NCI-H2107 (cell line): ENCODE measurements at regions not wholly inside any gene's neighbourhood (a gene's known extent, or its start where the extent isn't known, plus 50 kb on each side); places are given as distances from the start of the nearest gene placed in this dataset.
"Not testable (repeated sequence)": the region's sequence is repeated elsewhere in the genome, so short reads cannot be mapped to it uniquely, and the experiment has no call there.

Source experiments
- DNase-seq: peaks from one replicate; lab custom pipeline; 2025; lab: John Stamatoyannopoulos, UW

DNA sequence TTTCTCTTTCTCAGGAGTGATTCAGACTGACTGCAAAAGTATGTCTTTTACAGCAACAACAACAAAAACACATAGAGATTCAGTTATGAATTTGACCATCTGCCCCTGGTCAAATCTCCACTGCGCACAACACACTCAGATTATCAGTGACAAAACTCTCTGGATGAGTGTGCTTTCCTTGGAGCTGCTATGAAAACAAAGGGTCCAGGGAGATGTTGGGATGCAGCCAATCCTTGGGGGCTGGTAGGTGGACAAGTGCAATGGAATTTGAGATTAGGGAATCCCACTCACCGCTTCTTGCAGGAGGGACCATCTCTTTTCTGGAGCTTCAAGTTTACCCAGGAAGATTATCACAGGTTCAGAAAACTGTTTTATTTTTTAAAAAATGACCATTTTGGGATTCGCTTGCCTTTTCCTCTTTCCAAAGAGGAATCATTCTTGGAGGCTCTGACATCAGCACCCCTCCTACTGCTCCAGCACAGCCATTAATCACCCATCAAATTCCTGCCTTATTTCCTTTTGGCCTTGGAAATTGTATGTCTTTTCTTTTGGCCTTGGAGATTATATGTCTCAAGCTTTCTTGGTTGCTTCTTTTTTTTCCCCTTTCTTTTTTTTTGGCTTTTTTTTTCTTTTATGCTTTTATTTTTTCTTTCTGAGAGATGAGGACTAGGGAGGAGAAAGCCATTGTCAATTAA, 311.8 kb downstream of the TSHZ3 start:
- DNase-seq: no peak

- DNase-seq: not testable (repeated sequence)
Measured at GRCh38 chr19:31031455-31031854, 317.8 kb downstream of the TSHZ3 start.

- no peak for DNase-seq
Measured at GRCh38 chr19:31023038-31023437, 326.2 kb downstream of the TSHZ3 start.

GRCh38 chr19:31018936-31019335, 330.3 kb downstream of the TSHZ3 start:
- no peak for DNase-seq

GRCh38 chr19:31015778-31016177, 333.5 kb downstream of the TSHZ3 start:
- no peak for DNase-seq

DNA sequence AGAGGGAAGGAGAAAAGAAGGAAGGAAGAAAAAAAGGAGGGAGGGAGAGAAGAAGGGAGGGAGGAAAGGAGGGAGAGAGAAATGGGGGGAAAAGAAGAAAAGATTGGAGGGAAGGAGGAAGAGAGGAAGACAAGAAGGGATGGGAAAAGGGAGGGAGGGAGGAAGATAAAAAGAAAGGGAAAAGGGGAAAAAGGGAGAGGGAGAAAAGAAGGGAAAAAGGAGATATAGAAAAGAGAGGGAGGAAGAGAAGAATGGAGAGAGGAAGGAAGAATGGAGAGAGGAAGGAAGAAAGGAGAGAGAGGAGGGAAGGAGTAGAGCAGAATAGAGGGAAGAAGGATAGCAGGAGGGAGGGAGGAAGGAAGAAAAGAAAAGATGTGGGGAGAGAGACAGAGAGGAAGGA, 334.6 kb downstream of the TSHZ3 start:
- DNase-seq: no peak

GRCh38 chr19:31013384-31014020, 335.7 kb downstream of the TSHZ3 start:
- DNase-seq: no peak

DNA sequence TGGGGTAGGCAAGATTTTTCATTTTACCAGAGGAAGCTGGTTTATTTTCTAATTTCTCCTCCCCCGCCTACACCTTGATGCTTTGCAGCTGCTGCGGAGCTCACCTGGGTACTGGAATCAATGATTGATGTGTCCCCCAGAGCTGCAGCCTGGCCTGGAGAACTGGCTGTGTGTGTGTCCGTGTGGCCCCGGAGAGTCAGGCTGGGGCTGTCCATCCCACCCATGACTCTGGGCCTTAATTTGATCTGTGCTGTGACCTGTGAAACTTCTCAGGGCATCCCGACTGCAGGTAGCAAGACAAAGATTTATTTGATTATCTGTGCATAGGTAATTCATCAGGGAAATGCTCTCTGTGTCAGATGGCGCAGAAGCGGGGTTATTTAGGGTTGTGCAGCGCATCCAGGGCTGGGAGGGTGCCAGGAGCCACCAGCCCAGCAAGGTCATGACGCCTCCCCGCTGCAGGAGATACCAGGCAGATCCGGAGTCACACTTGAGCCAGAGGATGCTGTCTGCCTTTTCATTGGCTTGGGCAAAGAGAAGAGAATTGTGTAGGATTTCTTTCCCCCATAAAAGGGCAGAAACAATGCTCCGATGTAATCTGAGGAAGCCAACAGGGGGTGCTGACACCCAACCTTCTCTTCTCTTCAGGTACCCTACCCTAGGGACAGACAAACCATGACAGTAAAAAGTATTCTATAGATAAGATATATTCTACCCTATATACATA, 346.6 kb downstream of the TSHZ3 start:
- no peak for DNase-seq

GRCh38 chr19:31001991-31002390, 347.2 kb downstream of the TSHZ3 start:
- no peak for DNase-seq

DNA sequence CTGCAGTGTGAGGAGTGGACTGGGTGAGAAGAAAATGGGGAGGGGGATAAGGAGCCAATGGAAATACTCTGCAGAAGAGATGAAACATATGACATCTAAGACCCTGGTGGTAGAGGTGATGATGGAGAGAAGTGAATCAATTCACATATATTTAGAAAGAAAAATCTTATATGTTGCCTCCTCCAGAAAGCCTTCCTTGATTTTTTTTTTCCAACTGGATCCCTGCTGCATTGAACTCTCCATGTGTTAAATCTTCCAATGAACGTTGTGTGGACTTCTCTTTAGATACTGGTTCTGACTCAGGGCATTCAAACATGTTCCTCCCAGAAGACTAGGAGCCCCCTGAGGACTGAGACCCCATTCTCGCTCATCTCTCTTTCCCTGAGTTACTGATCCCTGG, 348.3 kb downstream of the TSHZ3 start:
- DNase-seq: no peak

DNA sequence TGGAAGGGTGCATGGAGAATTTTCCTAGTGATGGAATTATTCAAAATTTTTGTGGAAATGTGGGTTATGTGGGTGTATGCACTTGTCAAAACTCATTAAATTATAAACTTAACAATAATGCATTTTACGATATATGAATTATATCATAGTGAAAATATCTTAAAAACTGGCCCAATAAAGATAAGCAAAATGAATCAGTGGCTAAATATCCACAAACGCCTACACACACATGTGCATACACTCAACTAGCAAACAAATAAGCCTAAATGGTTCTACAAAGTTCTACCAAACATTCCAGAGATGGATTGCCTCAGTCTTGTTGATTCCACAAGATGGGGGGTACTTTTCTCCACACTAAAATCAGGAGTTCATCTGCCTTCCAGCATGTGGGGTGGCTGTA, 349.5 kb downstream of the TSHZ3 start:
- DNase-seq: no peak

GRCh38 chr19:30997222-30997621, 352.0 kb downstream of the TSHZ3 start:
- DNase-seq: no peak

- DNase-seq: no peak
Measured at GRCh38 chr19:30978639-30979038, 370.6 kb downstream of the TSHZ3 start.

GRCh38 chr19:30969591-30969990, 379.6 kb downstream of the TSHZ3 start:
- no peak for DNase-seq

GRCh38 chr19:30968841-30969399, 380.3 kb downstream of the TSHZ3 start:
- DNase-seq: no peak

DNA sequence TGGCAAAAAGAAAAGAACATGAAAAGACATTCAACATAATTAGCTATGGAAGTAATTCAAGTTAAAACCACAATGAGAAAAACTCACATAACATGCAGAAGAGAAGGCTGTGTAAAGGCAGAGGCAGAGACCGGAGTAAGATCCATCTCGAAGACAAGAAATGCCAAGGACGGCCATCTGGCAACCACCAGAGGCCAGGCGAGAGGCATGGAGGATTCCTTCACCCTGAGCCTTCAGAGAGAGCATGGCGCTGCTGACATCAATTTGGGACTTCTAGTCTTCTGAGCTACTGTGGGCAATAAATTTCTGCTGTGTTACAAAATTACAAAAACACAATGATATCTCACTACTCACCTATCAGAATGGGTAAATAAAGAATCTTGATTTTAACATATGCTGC, 381.0 kb downstream of the TSHZ3 start:
- DNase-seq: no peak

GRCh38 chr19:30966486-30966885, 382.8 kb downstream of the TSHZ3 start:
- DNase-seq: no peak

DNA sequence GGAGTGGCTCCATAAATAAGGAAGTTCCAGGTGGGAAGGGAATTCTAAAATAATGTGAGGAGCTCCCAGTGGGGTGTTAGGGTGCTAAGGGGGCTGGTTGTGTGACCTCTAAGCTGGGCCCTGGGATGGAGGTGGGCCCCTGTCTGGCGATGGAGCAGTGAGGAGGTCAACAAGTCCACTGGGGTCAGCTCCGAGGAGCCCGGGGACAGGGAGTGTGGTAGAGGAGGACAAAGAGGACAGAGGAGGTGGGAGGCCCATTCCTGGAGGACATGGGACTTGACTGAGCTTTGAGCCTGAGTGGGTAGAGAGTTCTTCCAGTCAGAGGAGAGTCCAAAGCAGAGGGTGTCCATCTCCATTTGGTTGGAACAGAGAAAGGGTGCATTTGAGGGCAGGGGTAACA, 390.2 kb downstream of the TSHZ3 start:
- no peak for DNase-seq

DNA sequence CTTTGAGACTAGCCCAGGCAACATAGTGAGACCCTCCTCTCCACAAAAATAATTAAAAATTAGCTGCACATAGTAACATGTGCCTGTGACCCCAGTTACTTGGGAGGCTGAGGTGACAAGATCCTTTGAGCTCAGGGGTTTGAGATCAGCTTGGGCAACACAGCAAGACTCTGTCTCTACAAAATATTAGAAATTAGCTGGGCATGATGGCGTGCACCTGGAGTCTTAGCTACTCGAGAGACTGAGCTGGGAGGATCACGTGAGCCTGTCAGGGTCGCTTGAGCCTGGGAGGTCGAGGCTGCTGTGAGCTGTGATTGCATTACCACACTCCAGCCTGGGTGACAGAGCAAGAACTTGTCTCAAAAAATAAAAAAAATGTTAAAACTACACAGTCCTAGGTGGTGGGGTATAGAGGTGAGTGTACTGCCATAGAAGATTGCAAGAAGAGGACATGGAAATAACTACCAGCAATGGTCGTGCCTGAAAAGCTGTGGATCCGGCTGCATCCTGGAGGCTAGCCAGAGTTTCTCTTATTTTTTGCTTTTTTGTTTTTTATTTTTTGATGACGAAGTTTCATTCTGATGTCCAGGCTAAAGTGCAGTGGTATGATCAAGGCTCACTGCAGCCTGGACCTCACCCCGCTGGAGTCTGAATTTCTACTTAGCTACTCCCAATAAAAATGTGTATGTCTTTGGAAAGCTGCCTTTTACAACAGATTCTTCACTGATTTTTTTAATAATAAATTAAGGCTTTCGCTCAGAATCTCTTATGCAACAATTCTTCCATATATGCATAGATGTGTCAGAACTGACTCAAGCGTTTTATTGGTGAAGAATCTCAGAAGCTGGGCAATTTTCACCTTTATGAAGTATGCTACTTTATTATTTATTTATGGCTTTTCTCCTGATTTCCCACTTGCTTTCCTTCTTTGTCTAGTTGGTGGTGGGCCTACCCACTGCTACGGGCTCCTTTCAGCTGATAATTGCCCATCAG, 393.8 kb downstream of the TSHZ3 start:
- DNase-seq: no peak

DNA sequence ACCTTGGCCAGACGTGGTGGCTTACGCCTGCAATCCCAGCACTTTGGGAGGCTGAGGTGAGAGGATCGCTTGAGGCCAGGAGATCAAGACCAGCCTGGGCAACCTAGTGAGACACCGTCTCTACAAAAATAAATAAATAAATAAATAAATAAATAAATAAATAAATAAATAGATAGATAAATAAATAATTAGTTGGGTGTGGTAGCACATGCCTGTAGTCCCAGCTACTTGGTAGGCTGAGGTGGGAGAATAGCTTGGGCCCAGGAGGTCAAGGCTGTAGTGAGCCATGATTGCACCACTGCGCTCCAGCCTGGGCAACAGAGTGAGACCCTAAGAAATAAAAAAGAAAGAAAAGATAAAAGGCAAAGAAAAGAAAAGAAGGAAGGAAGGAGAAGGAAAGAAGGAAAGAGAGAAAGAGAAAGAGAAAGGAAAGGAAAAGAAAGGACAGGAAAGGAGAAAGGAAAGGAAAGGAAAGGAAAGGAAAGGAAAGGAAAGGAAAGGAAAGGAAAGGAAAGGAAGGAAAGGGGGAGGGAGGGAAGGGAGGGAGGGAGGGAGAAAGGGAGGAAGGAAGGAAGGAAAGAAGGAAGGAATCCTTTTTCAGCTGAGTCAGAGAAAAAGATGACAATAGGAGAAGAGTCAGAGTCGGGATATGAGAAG, 404.8 kb downstream of the TSHZ3 start:
- not testable (repeated sequence) for DNase-seq
